Retinal pigment epithelial cell (primary cell): ENCODE measurements at regions not wholly inside any gene's neighbourhood (a gene's known extent, or its start where the extent isn't known, plus 50 kb on each side); places are given as distances from the start of the nearest gene placed in this dataset.
"Not testable (repeated sequence)": the region's sequence is repeated elsewhere in the genome, so short reads cannot be mapped to it uniquely, and the experiment has no call there.

Experiments used
- DNase-seq: peaks from one replicate; pipeline ENCODE4 v3.0.0-alpha.2; 2010; ENCODE audit warnings: low read depth
- H3K4me3 ChIP-seq: 2 replicates; pipeline ENCODE4 v1.5.1; 2011; ENCODE audit warnings: mild to moderate bottlenecking, low read length, control low read depth, moderate library complexity
- TF ChIP-seq, protein P1 (sequence below): conservative IDR thresholded peaks from 2 replicates; pipeline ENCODE4 v1.5.1; 2011; ENCODE audit warnings: low read depth, low read length, control low read depth, inconsistent platforms

DNA sequence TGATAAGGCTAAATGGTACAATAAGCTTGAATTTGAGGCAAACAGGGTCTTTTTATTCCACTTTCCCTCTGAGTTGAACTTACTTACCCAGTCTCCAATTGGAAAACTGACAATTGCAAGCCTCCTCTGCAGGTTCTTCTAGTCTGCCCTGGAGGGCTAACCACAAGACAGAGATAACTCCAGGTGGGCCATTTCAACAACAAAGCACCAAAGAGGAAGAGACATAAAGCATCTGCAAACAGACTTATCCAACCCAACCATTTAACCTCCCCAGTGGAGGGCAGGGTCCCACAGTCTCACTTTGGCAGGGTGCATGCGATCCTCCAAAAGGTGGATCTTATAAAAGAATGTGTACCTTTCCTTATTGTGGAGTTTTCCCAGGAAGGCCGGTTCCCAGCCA lies 525.8 kb downstream of the DIPK2A start:
- no peak for DNase-seq
- TF ChIP-seq, protein P1, sequence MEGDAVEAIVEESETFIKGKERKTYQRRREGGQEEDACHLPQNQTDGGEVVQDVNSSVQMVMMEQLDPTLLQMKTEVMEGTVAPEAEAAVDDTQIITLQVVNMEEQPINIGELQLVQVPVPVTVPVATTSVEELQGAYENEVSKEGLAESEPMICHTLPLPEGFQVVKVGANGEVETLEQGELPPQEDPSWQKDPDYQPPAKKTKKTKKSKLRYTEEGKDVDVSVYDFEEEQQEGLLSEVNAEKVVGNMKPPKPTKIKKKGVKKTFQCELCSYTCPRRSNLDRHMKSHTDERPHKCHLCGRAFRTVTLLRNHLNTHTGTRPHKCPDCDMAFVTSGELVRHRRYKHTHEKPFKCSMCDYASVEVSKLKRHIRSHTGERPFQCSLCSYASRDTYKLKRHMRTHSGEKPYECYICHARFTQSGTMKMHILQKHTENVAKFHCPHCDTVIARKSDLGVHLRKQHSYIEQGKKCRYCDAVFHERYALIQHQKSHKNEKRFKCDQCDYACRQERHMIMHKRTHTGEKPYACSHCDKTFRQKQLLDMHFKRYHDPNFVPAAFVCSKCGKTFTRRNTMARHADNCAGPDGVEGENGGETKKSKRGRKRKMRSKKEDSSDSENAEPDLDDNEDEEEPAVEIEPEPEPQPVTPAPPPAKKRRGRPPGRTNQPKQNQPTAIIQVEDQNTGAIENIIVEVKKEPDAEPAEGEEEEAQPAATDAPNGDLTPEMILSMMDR: no peak
- H3K4me3 ChIP-seq: no peak overlapping the region

GRCh38 chr3:144499001-144499930 lies 527.6 kb downstream of the DIPK2A start:
- DNase-seq: no peak

DNA sequence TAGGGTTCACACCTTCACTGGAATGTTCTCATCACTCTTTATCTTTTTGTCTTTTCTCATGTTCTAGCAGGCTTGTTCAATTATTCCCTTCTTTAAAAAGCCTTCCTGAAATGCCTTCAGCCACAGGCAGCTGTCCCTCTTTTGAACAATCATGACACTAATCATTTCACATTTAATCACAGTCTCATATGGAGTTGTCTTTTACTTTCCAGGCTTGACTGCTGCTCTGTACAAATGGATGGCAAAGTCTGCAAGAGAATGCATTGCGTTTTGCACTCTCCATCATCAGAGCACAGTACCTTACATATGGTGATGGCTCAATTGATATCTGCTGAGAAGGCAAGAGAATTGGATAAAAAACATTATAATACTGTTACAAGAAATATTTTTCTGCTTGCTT lies 529.8 kb downstream of the DIPK2A start:
- H3K4me3 ChIP-seq: no peak overlapping the region
- no peak for DNase-seq
- TF ChIP-seq, protein P1: no peak

More at GRCh38 chr3:144499001-144499930, 527.6 kb downstream of the DIPK2A start:
- no peak overlapping the region for H3K4me3 ChIP-seq
- TF ChIP-seq, protein P1: no peak

DNA sequence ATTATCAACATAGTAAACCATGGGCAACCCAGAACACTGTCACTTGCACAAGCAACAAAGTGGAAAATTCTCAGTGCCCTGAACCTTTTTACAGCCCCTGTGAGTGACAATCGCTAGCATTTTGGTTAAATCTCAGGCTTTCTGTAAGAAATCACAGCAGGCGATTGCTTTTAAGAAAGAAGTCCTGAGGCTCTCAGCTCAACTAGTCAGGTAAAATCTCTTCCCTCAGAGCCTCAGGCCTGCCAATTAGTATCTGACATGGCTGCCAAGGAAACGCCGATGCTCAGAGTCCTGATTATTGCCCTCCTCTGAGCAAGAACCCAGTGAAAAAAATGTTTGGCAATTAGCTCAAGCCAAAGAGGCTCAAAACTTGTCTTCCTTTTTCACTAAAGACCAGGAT lies 530.8 kb downstream of the DIPK2A start:
- TF ChIP-seq, protein P1: no peak
- H3K4me3 ChIP-seq: no peak overlapping the region
- no peak for DNase-seq

- not testable (repeated sequence) for DNase-seq, H3K4me3 ChIP-seq
Observed at GRCh38 chr3:144506375-144506774, 534.8 kb downstream of the DIPK2A start.

- no peak for DNase-seq
- TF ChIP-seq, protein P1: no peak
- H3K4me3 ChIP-seq: no peak overlapping the region
Observed at GRCh38 chr3:144511346-144511745, 539.7 kb downstream of the DIPK2A start.

DNA sequence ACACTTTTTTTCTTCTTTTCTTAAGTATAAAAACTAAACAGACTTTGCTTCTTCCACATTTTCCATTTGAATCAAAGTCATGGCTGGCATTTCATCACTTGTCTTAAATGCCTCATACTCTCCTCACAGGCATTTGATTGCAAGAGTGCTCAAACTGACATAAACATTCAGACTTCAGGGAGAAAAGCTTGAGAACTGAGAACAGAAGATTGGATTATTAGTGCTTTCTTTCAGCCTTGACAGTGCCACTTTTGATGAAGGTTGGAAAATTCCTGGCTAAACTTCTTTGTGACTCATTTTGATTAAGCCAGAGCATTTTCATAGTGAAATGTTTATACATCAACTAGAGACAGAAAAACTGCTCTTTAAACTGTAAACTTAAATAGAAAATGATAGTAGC lies 544.4 kb downstream of the DIPK2A start:
- TF ChIP-seq, protein P1: no peak
- peak; percentile 73 for DNase-seq
- H3K4me3 ChIP-seq: no peak overlapping the region
